Cerebellar cortex (tissue), 1 donor: ENCODE measurements at regions not wholly inside any gene's neighbourhood (a gene's known extent, or its start where the extent isn't known, plus 50 kb on each side); places are given as distances from the start of the nearest gene placed in this dataset.

Experiments used
- DNase-seq: peaks from one replicate; pipeline ENCODE4 v3.0.0-alpha.2; 2015; ENCODE audit warnings: low spot score

DNA sequence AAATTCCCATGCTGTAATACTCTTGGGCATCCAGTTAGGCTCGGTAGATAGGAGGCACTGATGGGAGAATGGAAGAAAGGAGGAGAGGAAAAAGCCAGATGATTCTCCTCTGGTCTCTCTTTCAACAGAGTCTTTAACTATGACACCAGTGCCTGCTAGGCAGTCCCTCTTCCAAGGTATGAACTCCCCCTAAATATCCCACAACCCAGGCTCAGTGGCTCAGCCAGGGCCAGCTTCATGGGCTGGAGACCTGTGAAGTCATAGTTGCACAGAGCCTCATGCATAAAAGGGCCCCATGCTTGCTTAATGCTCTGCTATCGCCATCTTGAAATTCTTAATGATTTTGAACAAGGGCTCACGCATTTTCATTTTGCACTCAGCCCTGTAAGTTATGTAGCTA lies 869.2 kb upstream of the GCFC2 start:
- no peak for DNase-seq

DNA sequence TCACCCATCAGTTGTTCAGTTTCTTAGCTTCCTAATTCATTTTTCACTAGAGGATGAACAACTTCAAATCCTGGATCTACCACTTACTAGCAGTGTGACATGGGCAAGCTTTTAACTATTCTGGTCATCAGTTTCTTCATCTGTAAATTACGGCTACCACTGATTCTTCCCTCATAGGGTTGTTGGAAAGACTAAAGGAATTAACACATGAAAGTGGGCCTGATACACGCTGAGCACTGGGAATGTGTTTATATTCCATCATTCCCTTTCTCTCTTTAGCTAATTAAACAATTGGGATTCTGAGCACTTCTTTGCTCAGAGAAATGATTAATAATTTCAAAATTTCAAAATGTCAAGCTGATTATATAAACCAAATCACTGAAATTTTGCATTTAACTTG lies 862.3 kb upstream of the GCFC2 start:
- no peak for DNase-seq

GRCh38 chr2:76569819-76570218 lies 859.1 kb upstream of the GCFC2 start:
- no peak for DNase-seq

- no peak for DNase-seq
These were observed 856.8 kb upstream of the GCFC2 start for GRCh38 chr2:76567478-76567877.

GRCh38 chr2:76564734-76565133 lies 854.0 kb upstream of the GCFC2 start:
- DNase-seq: no peak

GRCh38 chr2:76563730-76564129 lies 853.0 kb upstream of the GCFC2 start:
- DNase-seq: no peak

DNA sequence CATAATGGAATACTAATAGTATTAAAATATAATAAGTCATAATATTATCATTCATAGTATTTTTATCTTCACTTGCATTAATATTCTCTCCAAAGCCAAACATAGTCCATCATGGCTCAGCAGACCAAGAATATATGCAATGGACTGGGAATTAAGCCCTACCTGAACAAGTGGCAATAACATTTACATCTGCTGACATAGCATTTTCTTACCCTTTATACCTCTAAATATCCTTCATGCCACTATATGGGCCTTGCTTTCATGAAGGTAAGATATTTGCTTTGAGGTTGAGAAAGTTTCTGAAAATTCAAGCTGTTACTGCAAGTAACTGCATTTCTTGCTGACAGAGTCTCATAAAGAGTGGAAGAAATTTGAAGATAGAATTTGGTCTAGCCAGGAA lies 847.4 kb upstream of the GCFC2 start:
- DNase-seq: no peak

- no peak for DNase-seq
These were observed 845.3 kb upstream of the GCFC2 start for GRCh38 chr2:76556018-76556417.

DNA sequence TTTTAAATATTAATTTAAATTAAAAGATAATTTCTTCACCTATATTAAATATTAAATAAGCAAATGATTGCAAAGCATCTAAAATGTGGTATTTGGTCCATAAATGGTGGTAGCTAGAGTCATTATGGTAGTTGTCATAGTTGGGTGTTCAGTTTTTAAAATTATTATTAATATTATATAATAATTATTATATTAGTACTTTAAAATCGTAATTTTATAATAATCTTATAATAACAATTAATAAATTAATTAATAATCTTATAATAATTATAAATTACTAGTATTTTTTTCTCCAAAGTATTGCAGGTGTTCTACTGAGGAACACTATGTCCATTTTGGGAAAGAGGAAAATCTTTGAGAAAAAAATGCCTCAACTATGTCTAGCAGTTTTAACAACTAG lies 835.5 kb upstream of the GCFC2 start:
- DNase-seq: no peak

- DNase-seq: no peak
These were observed 834.2 kb upstream of the GCFC2 start for GRCh38 chr2:76544901-76545300.

- no peak for DNase-seq
These were observed 806.8 kb upstream of the GCFC2 start for GRCh38 chr2:76517574-76517909.

DNA sequence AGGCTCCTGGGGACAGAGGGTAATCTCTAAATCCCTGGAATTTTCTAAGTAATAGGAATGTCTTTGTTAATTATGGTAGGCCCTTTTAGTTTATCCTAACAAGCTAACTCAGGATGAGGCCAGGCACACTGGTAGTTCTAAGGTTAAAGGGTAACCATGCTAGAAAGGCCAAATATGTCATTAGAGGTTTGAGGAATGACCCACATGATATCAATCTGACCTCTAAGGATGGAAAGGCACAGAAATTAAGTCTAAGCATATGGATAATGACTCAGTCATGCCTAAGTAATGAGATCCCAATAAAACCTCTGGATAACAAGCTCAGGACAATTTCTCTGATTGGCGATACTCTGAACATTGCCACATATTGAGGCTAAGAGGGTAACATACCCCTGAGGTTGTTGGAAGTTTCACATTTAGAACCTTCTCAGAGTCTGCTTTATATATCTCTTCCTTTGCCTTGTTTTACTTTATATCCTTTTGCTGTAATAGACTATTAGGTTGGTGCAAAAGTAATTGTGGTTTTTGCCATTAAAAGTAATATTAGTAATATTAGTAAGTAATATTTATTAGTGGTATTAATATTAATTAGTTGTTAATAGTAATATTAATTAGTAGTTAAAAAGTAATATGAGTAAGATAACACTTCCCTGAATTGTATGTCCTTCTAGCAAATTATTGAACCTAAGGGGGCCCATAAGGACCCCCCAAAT lies 806.3 kb upstream of the GCFC2 start:
- no peak for DNase-seq

- DNase-seq: no peak
These were observed 801.6 kb upstream of the GCFC2 start for GRCh38 chr2:76512201-76512820.

DNA sequence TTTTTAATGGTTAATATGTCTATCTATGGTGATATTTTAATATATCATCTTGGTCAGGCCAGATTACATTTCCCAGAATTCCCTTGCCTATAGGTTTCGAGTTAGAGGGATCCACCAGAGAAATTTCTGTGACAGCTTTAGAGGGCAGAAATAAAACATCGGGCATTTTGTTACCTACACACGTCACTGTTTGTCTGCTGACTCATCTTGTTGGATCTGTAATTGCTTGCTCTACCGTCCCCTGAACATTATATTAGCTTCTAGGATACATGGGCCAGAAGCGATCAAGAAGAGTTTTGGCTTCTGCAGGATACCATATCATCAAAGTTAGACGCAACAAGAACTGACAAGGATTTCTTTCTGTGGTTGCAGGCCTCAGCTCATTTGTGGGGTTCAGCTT lies 795.8 kb upstream of the GCFC2 start:
- DNase-seq: no peak

- no peak for DNase-seq
These were observed 790.9 kb upstream of the GCFC2 start for GRCh38 chr2:76501641-76502040.

DNA sequence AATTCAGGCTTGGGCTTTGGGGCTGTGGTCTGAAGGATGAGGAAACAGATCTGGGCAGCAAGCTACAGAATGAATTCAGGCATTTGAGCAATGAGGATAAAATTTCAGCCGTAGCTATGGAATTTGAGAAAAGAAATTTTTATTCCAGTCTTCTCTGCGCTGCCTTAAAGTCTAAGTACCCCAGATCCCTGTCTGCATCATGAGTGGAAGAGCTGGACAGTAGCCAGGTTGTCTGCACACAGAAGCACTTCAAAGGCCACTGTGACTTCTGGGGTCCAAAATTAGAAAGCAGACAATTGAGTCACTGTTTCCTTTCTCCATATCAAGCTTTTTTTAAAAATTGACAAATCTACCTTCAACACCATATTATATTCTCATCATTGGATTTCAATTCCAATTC lies 787.6 kb upstream of the GCFC2 start:
- no peak for DNase-seq

DNA sequence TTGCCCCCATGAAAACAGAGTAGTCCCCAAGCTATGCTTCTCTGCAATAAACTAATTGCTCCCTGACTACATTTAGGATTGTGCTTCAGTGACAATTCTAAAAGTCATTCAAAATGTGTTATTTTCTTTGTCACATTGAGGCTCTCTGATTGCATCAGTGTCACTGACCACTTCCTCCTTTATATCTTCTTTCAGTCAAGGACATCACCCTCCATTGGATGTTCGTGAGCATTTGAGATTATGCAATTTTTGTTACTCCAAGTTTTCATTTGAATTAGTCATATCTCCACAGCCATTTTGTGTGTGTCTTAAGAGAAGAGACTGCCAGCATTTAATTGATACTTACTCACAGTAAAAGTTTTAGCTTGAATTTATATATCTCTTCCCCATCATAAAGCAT lies 780.8 kb upstream of the GCFC2 start:
- no peak for DNase-seq

DNA sequence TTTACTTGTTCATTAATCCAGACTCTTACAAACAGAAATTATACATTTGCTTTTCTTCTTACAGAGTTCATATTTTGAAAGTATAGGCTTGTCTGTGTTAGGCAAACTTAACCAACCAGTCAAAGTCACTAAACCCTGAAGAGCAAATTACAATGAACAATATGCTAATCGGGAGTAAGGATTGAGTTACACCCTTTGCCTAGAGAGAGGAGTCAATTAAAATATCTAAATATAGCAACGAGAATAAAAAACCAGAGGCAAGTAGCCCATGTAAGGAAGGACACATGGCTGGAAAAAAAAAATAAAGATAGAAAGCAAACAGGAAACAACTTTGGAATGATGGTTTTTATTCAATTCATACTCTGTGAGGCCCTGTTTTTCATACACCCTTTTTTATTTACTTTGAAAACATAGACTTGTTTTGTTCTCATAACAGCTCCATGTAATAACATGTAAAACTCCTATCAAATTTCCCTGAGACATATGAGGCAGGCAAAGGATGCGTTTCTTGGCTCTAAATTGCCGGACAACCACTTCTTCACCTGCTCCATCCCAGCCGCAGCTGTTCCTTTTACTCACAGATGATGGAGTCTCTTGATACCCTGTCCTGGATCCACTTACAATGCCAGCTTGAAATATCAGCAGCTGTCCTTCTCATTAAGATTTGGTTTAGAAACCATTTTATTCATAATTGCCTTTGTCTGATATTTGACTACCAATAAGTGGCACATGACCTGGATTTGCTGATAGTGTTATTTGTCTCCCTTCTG lies 767.7 kb upstream of the GCFC2 start:
- DNase-seq: no peak

GRCh38 chr2:76472946-76473345 lies 762.2 kb upstream of the GCFC2 start:
- DNase-seq: no peak

GRCh38 chr2:76469066-76469465 lies 758.4 kb upstream of the GCFC2 start:
- no peak for DNase-seq

DNA sequence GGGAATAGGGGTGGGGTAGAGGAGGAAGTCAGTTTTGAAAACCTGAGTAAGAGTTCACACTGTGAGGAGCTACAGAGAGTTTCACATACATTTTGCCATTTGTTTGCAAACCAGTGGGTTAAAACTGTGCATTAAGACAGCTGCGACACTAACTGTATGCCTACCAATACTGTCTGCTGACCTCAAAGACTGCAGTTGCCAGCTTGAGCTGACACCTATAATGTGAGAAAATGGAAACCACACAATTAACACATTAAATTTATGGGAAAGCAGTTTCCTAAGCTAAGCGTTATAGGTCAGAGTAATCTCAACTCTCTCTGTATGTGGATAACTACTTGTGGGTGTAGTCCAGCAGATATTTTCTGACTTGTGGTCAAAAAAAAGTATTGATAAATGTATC lies 756.6 kb upstream of the GCFC2 start:
- no peak for DNase-seq

DNA sequence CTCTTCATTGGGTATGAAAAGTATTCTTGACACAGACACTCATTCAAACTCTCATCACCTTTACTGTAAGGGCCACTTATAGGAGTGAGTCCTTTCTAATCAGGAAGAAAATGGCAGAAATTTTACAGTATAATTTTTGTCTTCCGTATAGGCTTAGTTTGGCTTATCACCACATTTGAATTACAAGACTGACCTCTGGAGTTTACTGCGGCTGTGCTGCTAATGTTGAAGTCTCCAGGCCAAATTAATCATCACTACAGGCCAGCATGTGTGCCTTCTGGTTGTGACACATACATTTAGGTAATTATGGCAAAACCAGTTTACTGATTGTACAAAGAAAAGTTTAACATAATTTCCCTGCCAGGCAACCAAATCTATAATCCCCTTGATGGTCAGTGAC lies 753.6 kb upstream of the GCFC2 start:
- no peak for DNase-seq

DNA sequence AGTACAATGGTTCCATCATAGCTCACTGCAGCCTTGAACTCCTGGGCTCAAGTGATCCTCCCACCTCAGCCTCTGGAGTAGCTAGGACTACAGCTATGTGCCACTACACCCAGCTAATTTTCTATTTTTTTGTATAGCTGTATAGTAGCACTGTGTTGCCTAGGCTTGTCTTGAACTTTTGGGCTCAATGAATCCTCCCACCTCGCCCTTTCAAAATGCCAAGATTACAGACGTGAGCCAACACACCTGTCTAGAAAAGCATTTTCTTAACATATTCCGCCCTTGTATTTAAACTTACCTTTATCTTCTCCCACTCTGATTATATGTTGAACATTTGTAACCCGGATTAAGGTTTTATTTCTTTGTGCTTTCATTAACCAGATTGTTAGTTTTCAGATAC lies 750.7 kb upstream of the GCFC2 start:
- no peak for DNase-seq

DNA sequence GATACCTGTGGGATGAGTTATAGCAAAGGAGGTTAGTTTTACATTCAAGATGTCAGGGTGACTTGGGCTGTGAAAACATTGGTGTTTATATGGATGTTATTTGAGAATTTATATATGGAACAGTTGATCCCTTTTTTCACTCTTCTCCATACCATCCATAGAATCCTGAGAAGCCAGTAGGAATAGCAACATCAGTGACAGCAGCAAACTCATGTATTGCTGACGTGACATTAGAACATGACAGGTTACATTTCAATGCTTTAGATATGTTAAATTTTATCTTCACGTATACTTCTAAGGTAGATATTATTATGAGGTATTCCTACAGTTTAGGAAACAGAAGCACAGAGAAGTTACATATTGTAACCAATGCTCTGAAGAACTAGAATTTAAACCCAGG lies 745.2 kb upstream of the GCFC2 start:
- DNase-seq: no peak
